HEK293 (cell line): ENCODE measurements at regions not wholly inside any gene's neighbourhood (a gene's known extent, or its start where the extent isn't known, plus 50 kb on each side); places are given as distances from the start of the nearest gene placed in this dataset.

Source experiments
- BCL6B ChIP-seq: fragments of 450-650 bp; formaldehyde crosslinking; IDR thresholded peaks from 2 replicates; pipeline ENCODE4 v1.5.1; 2017; ENCODE audit warnings: missing biosample characterization, missing genetic modification characterization
- GLIS1 ChIP-seq: fragments of 450-650 bp; formaldehyde crosslinking; IDR thresholded peaks from 2 replicates; pipeline ENCODE4 v1.5.1; 2016; ENCODE audit warnings: missing biosample characterization, missing genetic modification characterization
- MZF1 ChIP-seq: fragments of 450-650 bp; formaldehyde crosslinking; IDR thresholded peaks from 2 replicates; pipeline ENCODE4 v1.5.1; 2017; ENCODE audit warnings: missing biosample characterization, missing genetic modification characterization, borderline replicate concordance
- OSR2 ChIP-seq: fragments of 450-650 bp; formaldehyde crosslinking; IDR thresholded peaks from 2 replicates; pipeline ENCODE4 v1.5.1; 2016; ENCODE audit warnings: missing biosample characterization, missing genetic modification characterization
- PBX3 ChIP-seq: sonication (generic); formaldehyde crosslinking; IDR thresholded peaks from 2 replicates; pipeline ENCODE4 v1.8.1; 2022; ENCODE audit warnings: mild to moderate bottlenecking, moderate library complexity, missing genetic modification reagents
- RBAK ChIP-seq: fragments of 450-650 bp; formaldehyde crosslinking; IDR thresholded peaks from 2 replicates; pipeline ENCODE4 v1.5.1; 2016; ENCODE audit warnings: missing biosample characterization, missing genetic modification characterization
- SP2 ChIP-seq: fragments of 450-650 bp; formaldehyde crosslinking; IDR thresholded peaks from 2 replicates; pipeline ENCODE4 v1.5.1; 2016; ENCODE audit warnings: missing biosample characterization, missing genetic modification characterization
- SP7 ChIP-seq: fragments of 450-650 bp; formaldehyde crosslinking; IDR thresholded peaks from 2 replicates; pipeline ENCODE4 v1.5.1; 2016; ENCODE audit warnings: missing biosample characterization, missing genetic modification characterization
- ZFP37 ChIP-seq: fragments of 450-650 bp; formaldehyde crosslinking; IDR thresholded peaks from 2 replicates; pipeline ENCODE4 v1.5.1; 2016; ENCODE audit warnings: missing biosample characterization, missing genetic modification characterization
- ZNF10 ChIP-seq: fragments of 450-650 bp; formaldehyde crosslinking; IDR thresholded peaks from 2 replicates; pipeline ENCODE4 v1.5.1; 2017; ENCODE audit warnings: missing biosample characterization, missing genetic modification characterization
- ZNF146 ChIP-seq: fragments of 450-650 bp; formaldehyde crosslinking; IDR thresholded peaks from 2 replicates; pipeline ENCODE4 v1.5.1; 2016; ENCODE audit warnings: missing biosample characterization, missing genetic modification characterization
- ZNF148 ChIP-seq: fragments of 450-650 bp; formaldehyde crosslinking; IDR thresholded peaks from 2 replicates; pipeline ENCODE4 v1.5.0; 2017; ENCODE audit warnings: missing biosample characterization, missing genetic modification characterization, borderline replicate concordance
- ZNF157 ChIP-seq: fragments of 450-650 bp; formaldehyde crosslinking; IDR thresholded peaks from 2 replicates; pipeline ENCODE4 v1.5.1; 2016; ENCODE audit warnings: missing biosample characterization, missing genetic modification characterization
- ZNF221 ChIP-seq: fragments of 450-650 bp; formaldehyde crosslinking; IDR thresholded peaks from 2 replicates; pipeline ENCODE4 v1.5.1; 2017; ENCODE audit warnings: missing biosample characterization, missing genetic modification characterization, borderline replicate concordance
- ZNF239 ChIP-seq: fragments of 450-650 bp; formaldehyde crosslinking; IDR thresholded peaks from 2 replicates; pipeline ENCODE4 v1.5.1; 2016; ENCODE audit warnings: missing biosample characterization, missing genetic modification characterization
- ZNF449 ChIP-seq: fragments of 450-650 bp; formaldehyde crosslinking; IDR thresholded peaks from 2 replicates; pipeline ENCODE4 v1.5.1; 2017; ENCODE audit warnings: missing biosample characterization, mild to moderate bottlenecking, missing genetic modification characterization, moderate library complexity
- ZNF501 ChIP-seq: fragments of 450-650 bp; formaldehyde crosslinking; IDR thresholded peaks from 2 replicates; pipeline ENCODE4 v1.5.1; 2016; ENCODE audit warnings: missing biosample characterization, missing genetic modification characterization
- ZNF513 ChIP-seq: fragments of 450-650 bp; IDR thresholded peaks from 2 replicates; pipeline ENCODE4 v1.5.1; 2018; ENCODE audit warnings: missing biosample characterization, missing genetic modification characterization
- ZNF521 ChIP-seq: fragments of 450-650 bp; formaldehyde crosslinking; IDR thresholded peaks from 2 replicates; pipeline ENCODE4 v1.5.1; 2017; ENCODE audit warnings: missing biosample characterization, mild to moderate bottlenecking, missing genetic modification characterization
- ZNF529 ChIP-seq: fragments of 450-650 bp; formaldehyde crosslinking; IDR thresholded peaks from 2 replicates; pipeline ENCODE4 v1.5.1; 2017; ENCODE audit warnings: missing genetic modification characterization, missing biosample characterization; ENCODE audit not compliant: insufficient replicate concordance
- ZNF530 ChIP-seq: fragments of 450-650 bp; formaldehyde crosslinking; IDR thresholded peaks from 2 replicates; pipeline ENCODE4 v1.5.1; 2016; ENCODE audit warnings: low read depth, missing biosample characterization, missing genetic modification characterization
- ZNF596 ChIP-seq: fragments of 450-650 bp; IDR thresholded peaks from 2 replicates; pipeline ENCODE4 v1.5.0; 2018; ENCODE audit warnings: missing biosample characterization, mild to moderate bottlenecking, missing genetic modification characterization, moderate library complexity
- ZNF654 ChIP-seq: fragments of 450-650 bp; formaldehyde crosslinking; IDR thresholded peaks from 2 replicates; pipeline ENCODE4 v1.5.1; 2016; ENCODE audit warnings: low read depth, missing biosample characterization, missing genetic modification characterization
- ZNF660 ChIP-seq: fragments of 450-650 bp; IDR thresholded peaks from 2 replicates; pipeline ENCODE4 v1.5.1; 2018; ENCODE audit warnings: missing biosample characterization, mild to moderate bottlenecking, missing genetic modification characterization
- ZNF707 ChIP-seq: fragments of 450-650 bp; formaldehyde crosslinking; IDR thresholded peaks from 2 replicates; pipeline ENCODE4 v1.5.1; 2016; ENCODE audit warnings: missing biosample characterization, missing genetic modification characterization
- ZNF785 ChIP-seq: fragments of 450-650 bp; formaldehyde crosslinking; IDR thresholded peaks from 2 replicates; pipeline ENCODE4 v1.5.1; 2016; ENCODE audit warnings: missing biosample characterization, missing genetic modification characterization
- ZNF791 ChIP-seq: fragments of 450-650 bp; formaldehyde crosslinking; IDR thresholded peaks from 2 replicates; pipeline ENCODE4 v1.5.1; 2016; ENCODE audit warnings: missing biosample characterization, missing genetic modification characterization
- ZNF843 ChIP-seq: fragments of 450-650 bp; formaldehyde crosslinking; IDR thresholded peaks from 2 replicates; pipeline ENCODE4 v1.5.1; 2016; ENCODE audit warnings: missing biosample characterization, missing genetic modification characterization
- ZSCAN23 ChIP-seq: fragments of 450-650 bp; formaldehyde crosslinking; IDR thresholded peaks from 2 replicates; pipeline ENCODE4 v1.5.1; 2016; ENCODE audit warnings: missing biosample characterization, missing genetic modification characterization
- ZSCAN5A ChIP-seq: fragments of 450-650 bp; formaldehyde crosslinking; IDR thresholded peaks from 2 replicates; pipeline ENCODE4 v1.5.1; 2016; ENCODE audit warnings: missing biosample characterization, missing genetic modification characterization
- ZXDB ChIP-seq: fragments of 450-650 bp; formaldehyde crosslinking; IDR thresholded peaks from 2 replicates; pipeline ENCODE4 v1.5.1; 2016; ENCODE audit warnings: missing biosample characterization, missing genetic modification characterization

- no peak for TF ChIP-seq BCL6B (tag by site-specific recombination)
- TF ChIP-seq ZNF10 (tag by site-specific recombination), result peak; percentile 87
- TF ChIP-seq ZNF501 (tag by site-specific recombination), result peak; percentile 63; the same call in 1 of the 2 replicates
- no peak for TF ChIP-seq ZSCAN5A
- TF ChIP-seq ZNF530 (tag by site-specific recombination), result no peak
- no peak for TF ChIP-seq ZNF654
- peak; percentile 63; the same call in 1 of the 2 replicates for TF ChIP-seq ZNF785
- TF ChIP-seq ZNF529 (tag by site-specific recombination), result no peak
- no peak for TF ChIP-seq ZNF221 (tag by site-specific recombination)
- TF ChIP-seq ZNF707 (tag by site-specific recombination), result no peak
- TF ChIP-seq ZFP37, result peak; percentile 86
- TF ChIP-seq ZSCAN23 (tag by site-specific recombination), result peak; percentile 71; the same call in 1 of the 2 replicates
- peak; percentile 98 for TF ChIP-seq SP7
- TF ChIP-seq ZNF157, result no peak
- no peak for TF ChIP-seq ZNF148
- TF ChIP-seq ZNF660 (tag by site-specific recombination), result peak; percentile 96
- peak; percentile 55 for TF ChIP-seq ZNF146 (tag by site-specific recombination)
- no peak for TF ChIP-seq ZNF513
- TF ChIP-seq OSR2 (tag by site-specific recombination), result peak; percentile 92
- no peak for TF ChIP-seq ZNF521
- peak; percentile 95 for TF ChIP-seq ZNF843 (tag by site-specific recombination)
- TF ChIP-seq RBAK (tag by site-specific recombination), result 0 out of 2 replicates have a peak, but pooled peaks have one; percentile 24
- TF ChIP-seq SP2 (tag by site-specific recombination), result no peak
- no peak for TF ChIP-seq PBX3 (CRISPR knock-in tag)
- no peak for TF ChIP-seq ZNF239 (tag by site-specific recombination)
- peak; percentile 71 for TF ChIP-seq MZF1
- TF ChIP-seq ZNF449 (tag by site-specific recombination), result peak; percentile 27; the same call in 1 of the 2 replicates
- no peak; the same call in 1 of the 2 replicates for TF ChIP-seq GLIS1 (tag by site-specific recombination)
- TF ChIP-seq ZNF596, result no peak
- no peak for TF ChIP-seq ZNF791
- TF ChIP-seq ZXDB, result peak; percentile 82
Measured at GRCh38 chr12:89768586-89769482, 60.2 kb upstream of the ATP2B1 start (continued).
